MM.1S (cell line): ENCODE measurements at regions not wholly inside any gene's neighbourhood (a gene's known extent, or its start where the extent isn't known, plus 50 kb on each side); places are given as distances from the start of the nearest gene placed in this dataset.

Source experiments
- DNase-seq: peaks from one replicate; pipeline ENCODE4 v3.0.0-alpha.2; 2015
- H2AFZ ChIP-seq: fragments of 300-600 bp; sonication (generic); 2 replicates; pipeline ENCODE4 v1.6.0; 2016; ENCODE audit warnings: antibody characterized with exemption, low read length
- H3F3A ChIP-seq: fragments of 300-600 bp; sonication (generic); 2 replicates; pipeline ENCODE4 v1.6.1; 2016; ENCODE audit warnings: mild to moderate bottlenecking, antibody characterized with exemption, low read length, moderate library complexity, mixed read lengths; ENCODE audit not compliant: insufficient read depth
- H3K27ac ChIP-seq: fragments of 300-600 bp; sonication (generic); 2 replicates; pipeline ENCODE4 v1.5.1; 2016; ENCODE audit warnings: mild to moderate bottlenecking, low read length
- H3K27me3 ChIP-seq: fragments of 300-600 bp; sonication (generic); replicated peaks from 2 replicates; pipeline ENCODE4 v1.6.0; 2016; ENCODE audit warnings: low read length; ENCODE audit not compliant: insufficient read depth
- H3K36me3 ChIP-seq: fragments of 300-600 bp; sonication (generic); replicated peaks from 2 replicates; pipeline ENCODE4 v1.6.1; 2016; ENCODE audit warnings: mild to moderate bottlenecking, low read length, mixed read lengths; ENCODE audit not compliant: insufficient read depth
- H3K4me1 ChIP-seq: fragments of 300-600 bp; sonication (generic); 2 replicates; pipeline ENCODE4 v1.6.1; 2016; ENCODE audit warnings: low read length, mixed read lengths
- H3K4me2 ChIP-seq: fragments of 300-600 bp; sonication (generic); 2 replicates; pipeline ENCODE4 v1.6.0; 2016; ENCODE audit warnings: low read depth, low read length
- H3K4me3 ChIP-seq: fragments of 300-600 bp; sonication (generic); 2 replicates; pipeline ENCODE4 v1.5.1; 2016; ENCODE audit warnings: low read length, mixed read lengths
- H3K79me2 ChIP-seq: fragments of 300-600 bp; sonication (generic); 2 replicates; pipeline ENCODE4 v1.6.1; 2016; ENCODE audit warnings: mixed run types, low read length, mixed read lengths
- H3K9ac ChIP-seq: fragments of 300-600 bp; sonication (generic); 2 replicates; pipeline ENCODE4 v1.6.1; 2016; ENCODE audit warnings: low read length, mixed read lengths
- H3K9me2 ChIP-seq: fragments of 300-600 bp; sonication (generic); replicated peaks from 2 replicates; pipeline ENCODE4 v1.6.1; 2016; ENCODE audit warnings: mild to moderate bottlenecking, low read length, mixed read lengths; ENCODE audit not compliant: insufficient read depth
- H3K9me3 ChIP-seq: fragments of 300-600 bp; sonication (generic); replicated peaks from 2 replicates; pipeline ENCODE4 v1.6.1; 2016; ENCODE audit warnings: mild to moderate bottlenecking, low read length, mixed read lengths; ENCODE audit not compliant: insufficient read depth
- H4K20me1 ChIP-seq: fragments of 300-600 bp; sonication (generic); 2 replicates; pipeline ENCODE4 v1.6.1; 2016; ENCODE audit warnings: mild to moderate bottlenecking, low read length, moderate library complexity, mixed read lengths; ENCODE audit not compliant: insufficient read depth
- EZH2 ChIP-seq: fragments of 300-600 bp; sonication (generic); optimal IDR thresholded peaks from 2 replicates; pipeline ENCODE3; 2017; ENCODE audit warnings: low read depth, mild to moderate bottlenecking, antibody characterized with exemption, low read length, mixed read lengths
- EZH2phosphoT487 ChIP-seq: fragments of 300-600 bp; sonication (generic); IDR thresholded peaks from 2 replicates; pipeline ENCODE4 v1.6.1; 2018; ENCODE audit warnings: antibody characterized with exemption, low read length
- TF ChIP-seq, protein P1 (sequence below): fragments of 300-600 bp; sonication (generic); IDR thresholded peaks from 2 replicates; pipeline ENCODE4 v1.5.1; 2016; ENCODE audit warnings: antibody characterized with exemption, low read length, mixed read lengths

DNA sequence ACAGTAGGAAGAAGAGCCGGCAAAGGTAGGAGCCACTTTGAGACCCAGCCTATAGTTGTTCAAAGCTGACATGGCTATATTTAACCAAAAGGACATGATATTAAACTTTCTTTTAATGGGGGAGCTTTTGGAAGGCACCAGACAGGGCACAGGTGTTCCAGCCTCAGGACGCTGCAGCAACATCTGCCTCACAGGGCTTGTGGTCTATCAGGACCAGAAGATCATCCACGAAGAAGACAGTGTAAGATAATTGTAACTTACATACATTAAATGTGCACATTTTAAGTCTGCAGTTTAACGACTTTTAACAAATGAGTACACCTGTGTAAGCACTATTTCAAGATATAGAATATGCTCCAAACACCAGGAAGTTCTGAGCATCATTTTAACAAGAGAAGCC, 168.2 kb upstream of the PMEPA1 start:
- H3K27me3 ChIP-seq: peaks cover 100% of the 10 kb centered on the region
- TF ChIP-seq EZH2 (no peak), EZH2phosphoT487 (no peak)
- TF ChIP-seq, protein P1, sequence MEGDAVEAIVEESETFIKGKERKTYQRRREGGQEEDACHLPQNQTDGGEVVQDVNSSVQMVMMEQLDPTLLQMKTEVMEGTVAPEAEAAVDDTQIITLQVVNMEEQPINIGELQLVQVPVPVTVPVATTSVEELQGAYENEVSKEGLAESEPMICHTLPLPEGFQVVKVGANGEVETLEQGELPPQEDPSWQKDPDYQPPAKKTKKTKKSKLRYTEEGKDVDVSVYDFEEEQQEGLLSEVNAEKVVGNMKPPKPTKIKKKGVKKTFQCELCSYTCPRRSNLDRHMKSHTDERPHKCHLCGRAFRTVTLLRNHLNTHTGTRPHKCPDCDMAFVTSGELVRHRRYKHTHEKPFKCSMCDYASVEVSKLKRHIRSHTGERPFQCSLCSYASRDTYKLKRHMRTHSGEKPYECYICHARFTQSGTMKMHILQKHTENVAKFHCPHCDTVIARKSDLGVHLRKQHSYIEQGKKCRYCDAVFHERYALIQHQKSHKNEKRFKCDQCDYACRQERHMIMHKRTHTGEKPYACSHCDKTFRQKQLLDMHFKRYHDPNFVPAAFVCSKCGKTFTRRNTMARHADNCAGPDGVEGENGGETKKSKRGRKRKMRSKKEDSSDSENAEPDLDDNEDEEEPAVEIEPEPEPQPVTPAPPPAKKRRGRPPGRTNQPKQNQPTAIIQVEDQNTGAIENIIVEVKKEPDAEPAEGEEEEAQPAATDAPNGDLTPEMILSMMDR: no peak
- H3K9me3 ChIP-seq: no peaks in the 10 kb centered on the region
- no peaks in the 10 kb centered on the region for H3K9me2 ChIP-seq
- H2AFZ ChIP-seq: no peak overlapping the region
- no peak overlapping the region for H3K4me2 ChIP-seq
- H3K79me2 ChIP-seq: no peaks in the 10 kb centered on the region
- H3K9ac ChIP-seq: no peak overlapping the region
- no peak for DNase-seq
- no peak overlapping the region for H3K27ac ChIP-seq
- H4K20me1 ChIP-seq: no peaks in the 10 kb centered on the region
- H3K4me3 ChIP-seq: no peak overlapping the region
- no peaks in the 10 kb centered on the region for H3K4me1 ChIP-seq
- H3K36me3 ChIP-seq: no peaks in the 10 kb centered on the region
- H3F3A ChIP-seq: no peaks in the 10 kb centered on the region

DNA sequence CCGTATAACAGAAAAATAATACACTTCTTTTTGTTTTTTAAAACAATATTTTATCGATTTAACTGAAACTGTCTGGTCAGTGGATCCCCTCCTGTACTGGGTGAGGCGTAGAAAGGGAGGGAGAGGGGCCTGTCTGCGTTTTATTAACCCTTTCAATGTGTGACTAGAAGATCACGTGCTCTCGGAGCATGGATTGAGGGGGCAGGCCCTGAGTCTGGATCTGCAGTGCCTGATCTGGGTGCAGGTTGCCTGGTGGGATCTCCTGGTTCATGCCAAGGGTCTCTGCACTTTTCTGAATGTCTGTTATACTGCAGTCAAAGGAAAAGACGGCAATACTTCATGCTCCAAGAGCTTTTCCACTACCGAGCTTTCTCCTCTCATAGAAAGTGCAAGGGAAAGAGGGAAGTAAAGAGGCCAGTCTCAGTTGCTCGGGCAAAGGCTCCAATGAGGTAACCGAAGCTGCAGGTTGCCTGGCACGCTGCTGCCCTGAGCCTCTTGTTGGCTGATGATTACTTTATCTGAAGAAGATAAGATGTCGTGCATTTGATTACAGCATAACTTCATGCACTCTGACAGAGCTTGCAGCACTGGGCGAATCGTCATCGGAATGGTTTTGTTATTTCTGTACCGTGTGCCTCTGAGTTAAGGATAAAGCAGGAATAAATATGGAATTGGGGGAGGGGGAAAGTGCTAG, 167.5 kb upstream of the PMEPA1 start:
- H3K27me3 ChIP-seq: peaks cover 99% of the 10 kb centered on the region
- H3K27ac ChIP-seq: no peak overlapping the region
- no peaks in the 10 kb centered on the region for H3K9me2 ChIP-seq
- H4K20me1 ChIP-seq: no peaks in the 10 kb centered on the region
- H3K36me3 ChIP-seq: no peaks in the 10 kb centered on the region
- H3K4me1 ChIP-seq: no peaks in the 10 kb centered on the region
- DNase-seq: no peak
- no peak overlapping the region for H3K4me2 ChIP-seq
- H2AFZ ChIP-seq: no peak overlapping the region
- H3K9ac ChIP-seq: no peak overlapping the region
- TF ChIP-seq, protein P1: no peak
- TF ChIP-seq EZH2: no peak
- no peak for TF ChIP-seq EZH2phosphoT487
- H3K9me3 ChIP-seq: no peaks in the 10 kb centered on the region
- no peaks in the 10 kb centered on the region for H3K79me2 ChIP-seq
- H3K4me3 ChIP-seq: no peak overlapping the region
- no peaks in the 10 kb centered on the region for H3F3A ChIP-seq

DNA sequence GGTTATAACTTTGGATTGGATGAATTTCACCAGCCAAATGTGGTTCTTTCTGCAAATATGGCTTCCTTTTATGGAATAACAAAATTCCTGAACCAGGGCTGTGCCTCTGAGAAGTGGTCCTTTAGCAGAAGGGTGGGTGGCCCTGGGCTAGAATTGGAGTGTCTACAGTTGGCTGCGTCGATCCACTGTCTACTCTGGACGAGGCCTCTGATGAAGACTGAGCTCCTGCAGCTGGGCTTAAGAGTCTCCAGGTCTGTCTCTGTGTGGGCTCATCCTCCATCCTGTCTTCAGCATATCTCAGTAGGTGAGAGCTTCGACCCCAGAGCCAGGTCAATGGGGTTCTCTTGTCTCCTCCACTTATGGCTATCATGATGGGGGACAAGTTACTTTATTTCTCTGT, 166.3 kb upstream of the PMEPA1 start:
- Histone ChIP-seq H3K4me3 (no peak overlapping the region), H3K27ac (no peak overlapping the region), H3K79me2 (no peaks in the 10 kb centered on the region), H4K20me1 (no peaks in the 10 kb centered on the region), H3K9me3 (no peaks in the 10 kb centered on the region), H2AFZ (no peak overlapping the region), H3K36me3 (no peaks in the 10 kb centered on the region), H3K9ac (no peak overlapping the region), H3F3A (no peaks in the 10 kb centered on the region), H3K9me2 (no peaks in the 10 kb centered on the region), H3K4me1 (no peaks in the 10 kb centered on the region), H3K4me2 (no peak overlapping the region), H3K27me3 (peaks cover 96% of the 10 kb centered on the region)
- TF ChIP-seq EZH2 (no peak), EZH2phosphoT487 (no peak)
- TF ChIP-seq, protein P1: no peak
- DNase-seq: no peak
